Pancreas (tissue), 10 donors: ENCODE measurements at regions not wholly inside any gene's neighbourhood (a gene's known extent, or its start where the extent isn't known, plus 50 kb on each side); places are given as distances from the start of the nearest gene placed in this dataset.
A peak's percentile ranks its signal among the peaks of the same experiment; 100 is the strongest.

Experiments
- ATAC-seq, 4 donors: fragments of 200-7000 bp; cut with Tn5 transposase; one replicate each; pipeline versions ENCODE4 v1.8.0 to v1.9.1; 2020; ENCODE audit warnings: mild to moderate bottlenecking in 4 of 4, moderate library complexity in 4 of 4
- DNase-seq, 6 donors: peaks; one replicate each; pipeline ENCODE4 v3.0.0-alpha.2; 2020
- FAIRE-seq: peaks from 2 replicates; lab custom pipeline; 2012; peaks lifted over from hg19 to GRCh38; lab: Jason Lieb, UNC
- H3K27ac ChIP-seq, 4 donors: fragments of 200-600 bp; sonication (generic); 1 replicate in 3 of 4; 2 replicates in 1 of 4; pipeline versions ENCODE4 v1.5.0 to v1.8.0; 2020
- H3K27me3 ChIP-seq, 4 donors: fragments of 200-600 bp; one replicate each; pipeline ENCODE4 v1.8.0; 2021
- H3K36me3 ChIP-seq, 3 donors: fragments of 200-600 bp; sonication (generic) in 1 of 3; one replicate each; pipeline versions ENCODE4 v1.5.0 to v1.8.0; 2020 to 2021
- H3K4me1 ChIP-seq, 3 donors: fragments of 200-600 bp; one replicate each; pipeline ENCODE4 v1.8.0; 2021
- H3K4me3 ChIP-seq, 4 donors: fragments of 200-600 bp; sonication (generic) in 2 of 4; one replicate each; pipeline versions ENCODE4 v1.5.0 to v1.8.0; 2020 to 2021
- H3K9me3 ChIP-seq, 4 donors: fragments of 200-600 bp; one replicate each; pipeline ENCODE4 v1.8.0; 2021
- WGBS, 2 donors: extraction: QIAGEN DNeasy Blood & Tissue Kit; methylation state at CpG; one replicate each; pipeline ENCODE4 v1.1.7; 2013; 5-methylcytosine and 5-hydroxymethylcytosine counted together
- intact Hi-C, 3 donors: fragments of 100-400 bp; cut with DNase I; formaldehyde crosslinking; loops; one replicate each; pipeline versions ENCODE4 v1.11.1 to v1.14.2; 2022
- TF ChIP-seq, protein P1 (sequence below), 4 donors: fragments of 200-600 bp; sonication (generic) in 3 of 4; IDR thresholded peaks; one replicate each; pipeline versions ENCODE4 v1.5.0 to v1.8.0; 2021; ENCODE audit warnings: antibody characterized with exemption in 4 of 4
- donor health status: healthy with polysubstance abuse.
- donor health status: DM: no; HTN: no; CAD: no; lungs with moderate emphysema.
- donor health status: DM: no; HTN: no; CAD: no.
- donor health status: control.
- donor health status: control.
- donor health status: Bipolar disorder and iron deficiency.
- donor health status: DM: yes; HTN: yes; CAD: no.
- donor health status: DM: no; HTN: no; CAD: no.
- donor health status: DM: no; HTN: no; CAD: no.
- donor health status: DM: yes; HTN: yes; CAD: no.

DNA sequence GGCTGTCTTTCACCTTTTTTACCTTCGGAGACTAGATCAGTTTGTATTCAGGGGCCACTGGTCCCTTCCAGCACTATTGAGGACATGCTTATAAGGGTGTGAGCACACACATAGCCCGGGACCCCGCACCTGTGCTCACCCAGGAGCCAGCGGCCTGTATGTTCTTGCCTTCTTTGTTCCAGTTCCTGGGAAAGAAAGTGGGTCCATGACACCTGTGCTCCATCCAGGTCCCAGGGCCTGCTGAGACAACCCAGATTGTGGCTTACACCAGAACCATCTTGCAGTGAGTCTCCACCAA, 207.8 kb downstream of the TOMM20 start:
- Histone ChIP-seq H3K27me3 (no peaks in the 10 kb centered on the region), H3K27ac (peak overlapping the region in 2 of 4 donors; percentile 9 to 42), H3K4me3 (no peak overlapping the region), H3K9me3 (no peaks in the 10 kb centered on the region), H3K4me1 (peaks cover 31 to 59% (median 41%) of the 10 kb centered on the region in 3 donors), H3K36me3 (no peaks in the 10 kb centered on the region)
- TF ChIP-seq, protein P1, sequence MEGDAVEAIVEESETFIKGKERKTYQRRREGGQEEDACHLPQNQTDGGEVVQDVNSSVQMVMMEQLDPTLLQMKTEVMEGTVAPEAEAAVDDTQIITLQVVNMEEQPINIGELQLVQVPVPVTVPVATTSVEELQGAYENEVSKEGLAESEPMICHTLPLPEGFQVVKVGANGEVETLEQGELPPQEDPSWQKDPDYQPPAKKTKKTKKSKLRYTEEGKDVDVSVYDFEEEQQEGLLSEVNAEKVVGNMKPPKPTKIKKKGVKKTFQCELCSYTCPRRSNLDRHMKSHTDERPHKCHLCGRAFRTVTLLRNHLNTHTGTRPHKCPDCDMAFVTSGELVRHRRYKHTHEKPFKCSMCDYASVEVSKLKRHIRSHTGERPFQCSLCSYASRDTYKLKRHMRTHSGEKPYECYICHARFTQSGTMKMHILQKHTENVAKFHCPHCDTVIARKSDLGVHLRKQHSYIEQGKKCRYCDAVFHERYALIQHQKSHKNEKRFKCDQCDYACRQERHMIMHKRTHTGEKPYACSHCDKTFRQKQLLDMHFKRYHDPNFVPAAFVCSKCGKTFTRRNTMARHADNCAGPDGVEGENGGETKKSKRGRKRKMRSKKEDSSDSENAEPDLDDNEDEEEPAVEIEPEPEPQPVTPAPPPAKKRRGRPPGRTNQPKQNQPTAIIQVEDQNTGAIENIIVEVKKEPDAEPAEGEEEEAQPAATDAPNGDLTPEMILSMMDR (IDR thresholded peaks at IDR 0.05), result no peak
- FAIRE-seq (no peak), ATAC-seq (no peak), DNase-seq (peak in 1 of 6 donors; percentile 34)
- 56 to 58% methylated on average over 4 of the region's 4 CpGs for WGBS, 2 donors
- intact Hi-C loops, result no loop called here

DNA sequence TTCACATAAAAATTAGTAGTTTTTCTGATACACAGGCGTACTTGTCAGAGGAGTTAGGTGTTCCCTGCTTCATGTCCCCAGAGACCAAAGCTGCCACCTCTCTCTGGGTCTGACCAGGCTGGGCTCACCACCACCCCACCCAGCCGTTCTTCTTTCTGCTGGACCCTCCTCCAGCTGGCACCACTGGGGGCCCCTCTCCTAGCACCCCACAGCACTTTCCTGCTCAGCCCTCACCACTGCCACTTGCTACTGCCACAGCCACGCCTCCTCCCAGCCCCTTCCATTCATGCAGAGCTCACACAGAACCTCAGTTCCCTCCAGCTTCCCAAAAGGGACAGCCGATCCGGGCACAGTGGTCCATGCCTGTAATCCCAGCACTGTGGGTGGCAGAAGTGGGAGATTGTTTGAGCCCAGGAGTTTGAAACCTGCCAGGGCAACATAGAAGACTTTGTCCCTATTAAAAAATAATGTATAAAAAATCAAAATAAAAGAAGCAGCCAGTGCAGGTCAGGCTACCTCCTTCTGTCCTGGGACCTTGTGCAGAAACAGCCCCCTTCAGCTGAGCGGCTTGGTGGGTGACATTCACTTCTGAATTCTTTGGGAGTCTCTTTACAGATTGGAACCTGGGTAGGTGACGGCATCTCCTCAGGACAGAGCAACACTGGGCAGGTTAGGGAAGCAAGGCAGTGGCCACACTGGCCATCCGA, 208.3 kb downstream of the TOMM20 start:
- TF ChIP-seq, protein P1 (IDR thresholded peaks at IDR 0.05), result no peak
- Histone ChIP-seq H3K4me3 (no peak overlapping the region), H3K4me1 (peaks cover 32 to 57% (median 42%) of the 10 kb centered on the region in 3 donors), H3K27ac (peak overlapping the region in 1 of 4 donors; percentile 42), H3K9me3 (no peaks in the 10 kb centered on the region), H3K27me3 (no peaks in the 10 kb centered on the region), H3K36me3 (no peaks in the 10 kb centered on the region)
- intact Hi-C loops, result no loop called here
- WGBS, 2 donors, result 88 to 92% methylated on average over 7 to 8 of the region's 8 CpGs
- ATAC-seq, result no peak
- DNase-seq, result peak in 1 of 6 donors; percentile 42
- FAIRE-seq, result no peak

DNA sequence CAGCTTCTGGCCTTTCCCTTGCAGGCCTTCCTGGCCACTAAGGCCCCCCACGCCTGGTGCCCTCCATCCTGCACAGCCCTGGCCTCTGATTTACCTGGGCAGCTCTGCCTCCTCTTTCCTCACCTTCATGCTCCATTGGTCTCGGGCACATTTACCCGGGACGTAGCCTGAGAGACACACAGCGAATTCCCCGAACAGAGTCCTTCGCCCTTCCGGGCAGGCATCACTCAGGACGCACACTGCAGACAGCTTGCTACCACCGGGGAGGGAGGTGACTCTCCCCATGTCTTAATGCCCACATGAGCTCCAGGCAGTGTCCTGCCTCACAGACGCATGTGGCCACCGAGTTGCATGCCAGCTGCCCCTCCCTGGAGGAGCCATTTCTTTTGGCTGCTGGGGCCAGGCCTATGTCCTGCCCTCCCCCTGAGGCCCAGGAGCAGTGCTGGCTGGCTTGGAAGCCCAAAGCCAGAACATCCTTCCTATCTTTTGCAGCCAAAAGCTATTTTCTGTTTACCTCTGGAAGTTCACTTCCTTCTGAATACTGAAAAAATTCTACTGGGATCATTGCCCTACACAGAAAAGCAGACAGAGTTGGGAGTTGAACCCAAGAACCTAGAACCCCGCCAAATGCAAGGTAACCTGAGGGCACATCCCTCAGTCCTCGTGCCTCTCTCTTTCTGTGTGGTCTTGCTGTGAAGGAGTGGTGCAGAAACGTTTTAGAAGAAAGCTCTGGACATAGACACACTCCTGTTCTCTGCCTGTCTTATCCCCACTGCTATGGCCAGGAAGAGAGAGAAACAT, 209.5 kb downstream of the TOMM20 start:
- Histone ChIP-seq H3K4me1 (peaks cover 32 to 56% (median 42%) of the 10 kb centered on the region in 3 donors), H3K36me3 (no peaks in the 10 kb centered on the region), H3K9me3 (no peaks in the 10 kb centered on the region), H3K4me3 (no peak overlapping the region), H3K27me3 (no peaks in the 10 kb centered on the region), H3K27ac (peak overlapping the region; percentile 14 to 76 (median 62))
- DNase-seq (peak in 1 of 6 donors; percentile 56), ATAC-seq (no peak), FAIRE-seq (no peak)
- intact Hi-C loops, result no loop called here
- TF ChIP-seq, protein P1 (IDR thresholded peaks at IDR 0.05), result no peak
- 86 to 87% methylated on average over 15 of the region's 15 CpGs for WGBS, 2 donors

DNA sequence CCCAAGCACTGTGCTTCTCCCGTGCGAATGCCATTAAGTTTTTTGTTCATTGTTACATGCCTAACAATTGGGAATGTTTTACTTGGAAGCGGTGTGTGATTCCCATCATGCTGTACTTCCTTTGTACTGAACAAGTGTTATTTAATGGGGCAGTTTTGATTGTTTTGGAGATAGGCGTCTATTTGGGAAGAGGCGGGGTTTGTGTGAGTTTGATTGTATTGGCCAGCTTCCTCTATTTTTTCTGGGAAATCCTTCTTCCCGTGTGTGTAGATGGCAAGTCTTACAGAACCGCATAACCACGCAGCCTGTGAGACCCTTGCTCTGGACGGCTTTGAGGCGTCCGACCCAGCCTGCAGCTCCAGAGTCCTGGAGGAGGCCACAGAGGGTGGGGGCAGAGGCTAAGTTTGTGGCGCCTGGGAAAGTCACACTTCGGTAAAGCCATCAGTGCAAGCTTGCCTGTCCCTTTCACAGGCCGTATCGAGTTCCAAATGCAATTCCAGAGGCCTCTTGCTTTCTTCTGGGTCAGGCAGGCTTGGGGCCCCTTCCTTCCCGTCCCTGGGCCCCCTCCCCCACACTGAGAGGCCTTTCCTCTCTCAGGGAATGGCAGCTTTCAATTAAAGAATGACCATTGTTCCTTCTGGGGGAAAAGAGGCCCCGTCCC, 210.3 kb downstream of the TOMM20 start:
- Histone ChIP-seq H3K27me3 (no peaks in the 10 kb centered on the region), H3K4me3 (no peak overlapping the region), H3K27ac (peak overlapping the region; percentile 18 to 76 (median 66)), H3K36me3 (no peaks in the 10 kb centered on the region), H3K9me3 (no peaks in the 10 kb centered on the region), H3K4me1 (peaks cover 32 to 56% (median 46%) of the 10 kb centered on the region in 3 donors)
- DNase-seq (peak in 5 of 6 donors; percentile 39 to 67 (median 60)), ATAC-seq (peak; percentile 60 to 85 (median 72)), FAIRE-seq (no peak)
- TF ChIP-seq, protein P1 (IDR thresholded peaks at IDR 0.05), result no peak
- 19% methylated on average over 17 of the region's 17 CpGs for WGBS, 2 donors
- intact Hi-C loops, result no loop called here
